ENCODE measurements at regions not wholly inside any gene's neighbourhood (a gene's known extent, or its start where the extent isn't known, plus 50 kb on each side); places are given as distances from the start of the nearest gene placed in this dataset.

- no peak overlapping the region for H3K27ac ChIP-seq
- no peaks in the 10 kb centered on the region for H3K36me3 ChIP-seq
- no peaks in the 10 kb centered on the region for H3K9me3 ChIP-seq
- intact Hi-C loops (cut with DNase I), result no loop called here
- no peak for DNase-seq (ENCODE audit: extremely low spot score in 2 of 2)
- no peak overlapping the region for H3K4me3 ChIP-seq
- H3K27me3 ChIP-seq, result no peaks in the 10 kb centered on the region
- H3K4me1 ChIP-seq, result no peaks in the 10 kb centered on the region
- TF ChIP-seq POLR2A (IDR thresholded peaks at IDR 0.05) (no peak), POLR2AphosphoS5 (IDR thresholded peaks at IDR 0.05; ENCODE audit: insufficient read depth in 1 of 2, low read depth in 1 of 2) (no peak)
- TF ChIP-seq, protein P1, sequence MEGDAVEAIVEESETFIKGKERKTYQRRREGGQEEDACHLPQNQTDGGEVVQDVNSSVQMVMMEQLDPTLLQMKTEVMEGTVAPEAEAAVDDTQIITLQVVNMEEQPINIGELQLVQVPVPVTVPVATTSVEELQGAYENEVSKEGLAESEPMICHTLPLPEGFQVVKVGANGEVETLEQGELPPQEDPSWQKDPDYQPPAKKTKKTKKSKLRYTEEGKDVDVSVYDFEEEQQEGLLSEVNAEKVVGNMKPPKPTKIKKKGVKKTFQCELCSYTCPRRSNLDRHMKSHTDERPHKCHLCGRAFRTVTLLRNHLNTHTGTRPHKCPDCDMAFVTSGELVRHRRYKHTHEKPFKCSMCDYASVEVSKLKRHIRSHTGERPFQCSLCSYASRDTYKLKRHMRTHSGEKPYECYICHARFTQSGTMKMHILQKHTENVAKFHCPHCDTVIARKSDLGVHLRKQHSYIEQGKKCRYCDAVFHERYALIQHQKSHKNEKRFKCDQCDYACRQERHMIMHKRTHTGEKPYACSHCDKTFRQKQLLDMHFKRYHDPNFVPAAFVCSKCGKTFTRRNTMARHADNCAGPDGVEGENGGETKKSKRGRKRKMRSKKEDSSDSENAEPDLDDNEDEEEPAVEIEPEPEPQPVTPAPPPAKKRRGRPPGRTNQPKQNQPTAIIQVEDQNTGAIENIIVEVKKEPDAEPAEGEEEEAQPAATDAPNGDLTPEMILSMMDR (IDR thresholded peaks at IDR 0.05), result no peak
Measured at GRCh38 chr1:199509456-199509855, 518.1 kb upstream of the NR5A2 start.

- no peaks in the 10 kb centered on the region for H3K9me3 ChIP-seq
- H3K27me3 ChIP-seq, result no peaks in the 10 kb centered on the region
- H3K27ac ChIP-seq, result no peak overlapping the region
- H3K4me1 ChIP-seq, result no peaks in the 10 kb centered on the region
- intact Hi-C loops (cut with DNase I), result no loop called here
- no peak for TF ChIP-seq POLR2AphosphoS5 (IDR thresholded peaks at IDR 0.05; ENCODE audit: insufficient read depth in 1 of 2, low read depth in 1 of 2)
- TF ChIP-seq POLR2A (IDR thresholded peaks at IDR 0.05), result no peak
- TF ChIP-seq, protein P1 (IDR thresholded peaks at IDR 0.05), result no peak
- H3K36me3 ChIP-seq, result no peaks in the 10 kb centered on the region
- no peak overlapping the region for H3K4me3 ChIP-seq
- no peak for DNase-seq (ENCODE audit: extremely low spot score in 2 of 2)
Measured at GRCh38 chr1:199510314-199510713, 517.2 kb upstream of the NR5A2 start.

DNA sequence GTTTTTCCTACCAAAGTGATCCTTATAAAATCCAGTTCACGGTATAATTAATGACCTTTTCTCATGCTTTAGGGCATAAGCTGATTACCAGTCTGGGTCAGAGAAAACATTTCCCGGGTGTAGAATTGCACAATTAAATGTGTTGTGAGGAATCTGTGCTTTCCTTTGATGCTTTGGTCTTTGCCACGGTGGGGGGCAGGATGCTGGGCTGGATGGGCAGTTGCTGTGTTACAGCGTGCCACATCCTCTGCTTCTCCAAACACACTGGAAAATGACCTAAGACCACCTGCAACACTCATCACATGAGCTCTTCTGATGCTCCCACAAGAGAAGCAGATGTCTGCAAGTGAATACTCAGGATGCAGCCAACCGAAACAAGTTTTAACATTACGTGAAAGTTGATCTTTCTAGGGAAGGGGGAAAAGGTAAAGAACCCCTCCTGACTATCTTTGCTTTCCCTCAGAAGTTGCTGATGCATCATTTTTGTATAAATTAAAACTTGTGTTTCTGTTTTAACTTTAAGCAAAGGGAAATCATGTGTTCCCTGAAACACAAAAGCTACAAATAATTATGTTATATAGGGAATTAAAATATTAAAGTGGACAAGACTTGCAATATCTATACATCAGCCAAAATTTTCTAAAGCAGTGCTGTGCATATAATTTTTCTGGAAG is 515.3 kb upstream of the NR5A2 start:
- no peaks in the 10 kb centered on the region for H3K4me1 ChIP-seq
- H3K4me3 ChIP-seq, result no peak overlapping the region
- no peaks in the 10 kb centered on the region for H3K27me3 ChIP-seq
- TF ChIP-seq, protein P1 (IDR thresholded peaks at IDR 0.05), result no peak
- no peak for TF ChIP-seq POLR2AphosphoS5 (IDR thresholded peaks at IDR 0.05; ENCODE audit: insufficient read depth in 1 of 2, low read depth in 1 of 2)
- no peak for TF ChIP-seq POLR2A (IDR thresholded peaks at IDR 0.05)
- intact Hi-C loops (cut with DNase I), result no loop called here
- no peak for DNase-seq (ENCODE audit: extremely low spot score in 2 of 2)
- H3K9me3 ChIP-seq, result no peaks in the 10 kb centered on the region
- no peaks in the 10 kb centered on the region for H3K36me3 ChIP-seq
- H3K27ac ChIP-seq, result no peak overlapping the region

GRCh38 chr1:199515261-199515660 is 512.2 kb upstream of the NR5A2 start:
- no peak overlapping the region for H3K4me3 ChIP-seq
- no peaks in the 10 kb centered on the region for H3K4me1 ChIP-seq
- TF ChIP-seq, protein P1 (IDR thresholded peaks at IDR 0.05), result no peak
- TF ChIP-seq POLR2AphosphoS5 (IDR thresholded peaks at IDR 0.05; ENCODE audit: insufficient read depth in 1 of 2, low read depth in 1 of 2) (no peak), POLR2A (IDR thresholded peaks at IDR 0.05) (no peak)
- no peaks in the 10 kb centered on the region for H3K9me3 ChIP-seq
- no peak for DNase-seq (ENCODE audit: extremely low spot score in 2 of 2)
- intact Hi-C loops (cut with DNase I), result no loop called here
- no peak overlapping the region for H3K27ac ChIP-seq
- H3K27me3 ChIP-seq, result no peaks in the 10 kb centered on the region
- H3K36me3 ChIP-seq, result no peaks in the 10 kb centered on the region

DNA sequence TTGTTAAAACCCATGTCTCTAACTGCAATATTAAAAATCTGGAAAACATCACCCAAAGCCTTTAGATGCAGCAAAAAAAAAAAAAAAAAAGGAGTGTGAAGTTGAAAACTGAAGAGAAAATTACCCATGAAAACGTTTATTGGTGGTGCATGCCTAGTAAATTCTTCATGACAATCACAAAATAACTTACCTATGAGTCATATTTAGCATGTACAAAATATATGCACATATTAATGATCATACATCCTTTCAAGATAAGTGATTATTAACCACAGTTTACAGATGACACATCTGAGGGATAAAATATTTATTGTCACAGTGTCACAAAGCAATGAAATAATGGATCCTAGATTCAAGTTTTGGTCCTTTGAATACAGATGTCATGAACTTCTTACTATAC is 505.2 kb upstream of the NR5A2 start:
- Histone ChIP-seq H3K27ac (no peak overlapping the region), H3K4me1 (no peaks in the 10 kb centered on the region), H3K4me3 (no peak overlapping the region), H3K27me3 (no peaks in the 10 kb centered on the region), H3K9me3 (no peaks in the 10 kb centered on the region), H3K36me3 (no peaks in the 10 kb centered on the region)
- intact Hi-C loops (cut with DNase I), result no loop called here
- DNase-seq (ENCODE audit: extremely low spot score in 2 of 2), result no peak
- TF ChIP-seq, protein P1 (IDR thresholded peaks at IDR 0.05), result no peak
- no peak for TF ChIP-seq POLR2AphosphoS5 (IDR thresholded peaks at IDR 0.05; ENCODE audit: insufficient read depth in 1 of 2, low read depth in 1 of 2)
- TF ChIP-seq POLR2A (IDR thresholded peaks at IDR 0.05), result no peak

Measured in vagina (tissue), 2 donors.